ENCODE measurements at regions not wholly inside any gene's neighbourhood (a gene's known extent, or its start where the extent isn't known, plus 50 kb on each side); places are given as distances from the start of the nearest gene placed in this dataset.

- no peak overlapping the region for H3K4me2 ChIP-seq (ENCODE audit: insufficient read depth, low read length)
- POLR2A ChIA-PET, result no interaction called here
- BruUV-seq (replicated peaks), result no TSS peak
- H2AFZ ChIP-seq (ENCODE audit: low read depth, low read length), result no peak overlapping the region
- dilution Hi-C loops (cut with MboI; ENCODE audit: extremely low pct_ligation_motif_present, low sequenced_read_pairs) (no loop called here), intact Hi-C loops (cut with micrococcal nuclease) (no loop called here)
- no peaks in the 10 kb centered on the region for H3K9me1 ChIP-seq (replicated peaks; ENCODE audit: control insufficient read depth, extremely low read depth, insufficient read depth, low read length)
- H3K4me1 ChIP-seq (ENCODE audit: control insufficient read depth, extremely low read depth, insufficient read depth, low read length), result no peaks in the 10 kb centered on the region
- TF ChIP-seq POLR2AphosphoS5 (IDR thresholded peaks at IDR 0.05; ENCODE audit: insufficient read depth, low read depth, low read length), result no peak
- TF ChIP-seq FOS (IDR thresholded peaks at IDR 0.05; ENCODE audit: borderline replicate concordance, insufficient read depth, low read length), result no peak
- TF ChIP-seq GATA2 (IDR thresholded peaks at IDR 0.05; ENCODE audit: insufficient read depth, insufficient read length, low read depth, low read length), result no peak
- no peak for TF ChIP-seq EZH2 (IDR thresholded peaks at IDR 0.05; ENCODE audit: borderline replicate concordance, low read depth, low read length, severe bottlenecking)
- no peak for TF ChIP-seq JUN (IDR thresholded peaks at IDR 0.05; ENCODE audit: borderline replicate concordance, insufficient read depth, insufficient read length, low read depth)
- no peak for TF ChIP-seq MYC (IDR thresholded peaks at IDR 0.05; ENCODE audit: low read depth, low read length)
- TF ChIP-seq, protein P1, sequence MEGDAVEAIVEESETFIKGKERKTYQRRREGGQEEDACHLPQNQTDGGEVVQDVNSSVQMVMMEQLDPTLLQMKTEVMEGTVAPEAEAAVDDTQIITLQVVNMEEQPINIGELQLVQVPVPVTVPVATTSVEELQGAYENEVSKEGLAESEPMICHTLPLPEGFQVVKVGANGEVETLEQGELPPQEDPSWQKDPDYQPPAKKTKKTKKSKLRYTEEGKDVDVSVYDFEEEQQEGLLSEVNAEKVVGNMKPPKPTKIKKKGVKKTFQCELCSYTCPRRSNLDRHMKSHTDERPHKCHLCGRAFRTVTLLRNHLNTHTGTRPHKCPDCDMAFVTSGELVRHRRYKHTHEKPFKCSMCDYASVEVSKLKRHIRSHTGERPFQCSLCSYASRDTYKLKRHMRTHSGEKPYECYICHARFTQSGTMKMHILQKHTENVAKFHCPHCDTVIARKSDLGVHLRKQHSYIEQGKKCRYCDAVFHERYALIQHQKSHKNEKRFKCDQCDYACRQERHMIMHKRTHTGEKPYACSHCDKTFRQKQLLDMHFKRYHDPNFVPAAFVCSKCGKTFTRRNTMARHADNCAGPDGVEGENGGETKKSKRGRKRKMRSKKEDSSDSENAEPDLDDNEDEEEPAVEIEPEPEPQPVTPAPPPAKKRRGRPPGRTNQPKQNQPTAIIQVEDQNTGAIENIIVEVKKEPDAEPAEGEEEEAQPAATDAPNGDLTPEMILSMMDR (IDR thresholded peaks at IDR 0.05; ENCODE audit: extremely low read depth in 1 of 2, insufficient read depth in 1 of 2, low read depth in 1 of 2, low read length in 2 of 2), result no peak
- no peak for TF ChIP-seq MAX (IDR thresholded peaks at IDR 0.05; ENCODE audit: insufficient read depth, insufficient read length)
- TF ChIP-seq POLR2A (IDR thresholded peaks at IDR 0.05; ENCODE audit: low read depth, low read length), result no peak
- DNase-seq (ENCODE audit: low read depth, low spot score) (no peak), FAIRE-seq (no peak)
- H3K27ac ChIP-seq (ENCODE audit: insufficient read depth, low read depth, low read length), result no peak overlapping the region
- no peaks in the 10 kb centered on the region for H3K27me3 ChIP-seq (ENCODE audit: control insufficient read depth in 2 of 2, insufficient read depth in 2 of 2, low read length in 2 of 2)
- H3K79me2 ChIP-seq (ENCODE audit: control insufficient read depth, insufficient read depth, low read length), result no peaks in the 10 kb centered on the region
- no peaks in the 10 kb centered on the region for H3K36me3 ChIP-seq (ENCODE audit: control insufficient read depth in 2 of 2, extremely low read depth in 1 of 2, insufficient read depth in 2 of 2, low read length in 2 of 2)
- H3K9me3 ChIP-seq (replicated peaks; ENCODE audit: control insufficient read depth, insufficient read depth, low read length), result no peaks in the 10 kb centered on the region
- H3K4me3 ChIP-seq (replicated peaks in 1 of 3; ENCODE audit: insufficient read depth in 1 of 3, low read depth in 1 of 3, low read length in 3 of 3), result no peak overlapping the region
- H4K20me1 ChIP-seq (replicated peaks; ENCODE audit: control insufficient read depth, extremely low read depth, insufficient read depth, low read length), result no peaks in the 10 kb centered on the region
- H3K9ac ChIP-seq (replicated peaks; ENCODE audit: extremely low read depth, insufficient read depth, low read length), result no peak overlapping the region
- CTCF ChIA-PET, result no interaction called here
These were observed 244.4 kb downstream of the EDEM1 start for GRCh38 chr3:5431811-5432378.

All from endothelial cell of umbilical vein (primary cell).